SK-N-MC (cell line): ENCODE measurements at regions not wholly inside any gene's neighbourhood (a gene's known extent, or its start where the extent isn't known, plus 50 kb on each side); places are given as distances from the start of the nearest gene placed in this dataset.

Source experiments
- EZH2 ChIP-seq: fragments of 200-600 bp; sonication (generic); IDR thresholded peaks from one replicate; pipeline ENCODE4 v1.6.1; 2017; ENCODE audit warnings: antibody characterized with exemption
- FOXP2 ChIP-seq: optimal IDR thresholded peaks from 2 replicates; pipeline ENCODE3; 2011; ENCODE audit warnings: mild to moderate bottlenecking, moderate library complexity; ENCODE audit not compliant: insufficient read depth; ENCODE audit errors: extremely low read length, control extremely low read depth
- POLR2AphosphoS5 ChIP-seq: IDR thresholded peaks from 2 replicates; pipeline ENCODE4 v1.6.1; 2012; ENCODE audit warnings: mild to moderate bottlenecking, low read depth, low read length, borderline replicate concordance

DNA sequence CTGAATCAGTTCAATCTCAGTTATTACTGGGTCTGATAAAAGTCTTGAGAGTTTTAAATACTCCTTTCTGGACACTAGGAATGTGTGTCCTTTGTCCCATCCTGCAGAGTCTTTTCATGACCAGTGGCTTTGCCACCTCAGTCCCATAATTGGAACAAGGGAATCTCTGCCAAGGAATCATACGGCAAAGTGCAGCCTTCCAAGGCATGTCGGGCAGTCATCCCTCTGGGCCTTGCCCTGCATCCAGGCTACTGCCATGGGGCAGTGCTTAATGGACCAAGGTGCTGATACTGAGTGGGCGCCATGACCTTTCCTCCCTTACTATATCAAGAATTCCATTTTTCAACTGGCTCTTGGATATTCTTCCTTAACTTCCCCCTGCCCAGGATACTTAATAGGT, 195.3 kb downstream of the ZC3H11B start:
- TF ChIP-seq POLR2AphosphoS5 (no peak), EZH2 (no peak), FOXP2 (no peak)
